ENCODE measurements at regions not wholly inside any gene's neighbourhood (a gene's known extent, or its start where the extent isn't known, plus 50 kb on each side); places are given as distances from the start of the nearest gene placed in this dataset.

GRCh38 chr20:26295006-26295405 lies 598.4 kb upstream of the ZNF337 start:
- TF ChIP-seq EZH2 (IDR thresholded peaks at IDR 0.05; ENCODE audit: insufficient read depth, poor library complexity, severe bottlenecking) (no peak), EZH2phosphoT487 (IDR thresholded peaks at IDR 0.05; ENCODE audit: insufficient read depth, low read depth) (no peak)

All from GM23248 (cell line).